NB4 (cell line): ENCODE measurements at regions not wholly inside any gene's neighbourhood (a gene's known extent, or its start where the extent isn't known, plus 50 kb on each side); places are given as distances from the start of the nearest gene placed in this dataset.

Experiments
- TF ChIP-seq, protein P1 (sequence below): IDR thresholded peaks from one replicate; pipeline ENCODE4 v1.5.1; 2012; ENCODE audit warnings: low read depth, low read length
- TF ChIP-seq, protein P2 (sequence below): IDR thresholded peaks from 2 replicates; pipeline ENCODE4 v1.6.1; 2011; ENCODE audit warnings: low read depth, low read length

DNA sequence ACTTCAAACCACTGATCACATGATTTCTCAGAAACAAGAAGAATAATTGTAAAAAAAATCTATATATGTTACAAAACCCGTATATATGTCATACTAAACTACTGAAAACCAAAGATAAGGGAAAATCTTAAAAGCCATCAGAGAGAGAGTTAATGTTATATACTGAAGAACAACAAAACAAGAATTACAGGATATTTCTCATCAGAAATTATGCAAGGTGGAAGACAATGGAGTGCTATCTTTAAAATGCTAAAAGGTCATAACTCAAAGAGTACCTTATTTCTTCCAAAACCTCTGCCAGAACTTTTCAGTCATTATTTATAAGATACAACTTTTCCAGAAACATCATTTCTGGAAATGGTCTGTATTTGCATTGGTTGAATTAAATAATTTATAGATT lies 256.8 kb downstream of the RBM26 start:
- TF ChIP-seq, protein P1, sequence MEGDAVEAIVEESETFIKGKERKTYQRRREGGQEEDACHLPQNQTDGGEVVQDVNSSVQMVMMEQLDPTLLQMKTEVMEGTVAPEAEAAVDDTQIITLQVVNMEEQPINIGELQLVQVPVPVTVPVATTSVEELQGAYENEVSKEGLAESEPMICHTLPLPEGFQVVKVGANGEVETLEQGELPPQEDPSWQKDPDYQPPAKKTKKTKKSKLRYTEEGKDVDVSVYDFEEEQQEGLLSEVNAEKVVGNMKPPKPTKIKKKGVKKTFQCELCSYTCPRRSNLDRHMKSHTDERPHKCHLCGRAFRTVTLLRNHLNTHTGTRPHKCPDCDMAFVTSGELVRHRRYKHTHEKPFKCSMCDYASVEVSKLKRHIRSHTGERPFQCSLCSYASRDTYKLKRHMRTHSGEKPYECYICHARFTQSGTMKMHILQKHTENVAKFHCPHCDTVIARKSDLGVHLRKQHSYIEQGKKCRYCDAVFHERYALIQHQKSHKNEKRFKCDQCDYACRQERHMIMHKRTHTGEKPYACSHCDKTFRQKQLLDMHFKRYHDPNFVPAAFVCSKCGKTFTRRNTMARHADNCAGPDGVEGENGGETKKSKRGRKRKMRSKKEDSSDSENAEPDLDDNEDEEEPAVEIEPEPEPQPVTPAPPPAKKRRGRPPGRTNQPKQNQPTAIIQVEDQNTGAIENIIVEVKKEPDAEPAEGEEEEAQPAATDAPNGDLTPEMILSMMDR, result no peak
- TF ChIP-seq, protein P2, sequence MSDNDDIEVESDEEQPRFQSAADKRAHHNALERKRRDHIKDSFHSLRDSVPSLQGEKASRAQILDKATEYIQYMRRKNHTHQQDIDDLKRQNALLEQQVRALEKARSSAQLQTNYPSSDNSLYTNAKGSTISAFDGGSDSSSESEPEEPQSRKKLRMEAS, result no peak
